Fibroblast of villous mesenchyme (primary cell): ENCODE measurements at regions not wholly inside any gene's neighbourhood (a gene's known extent, or its start where the extent isn't known, plus 50 kb on each side); places are given as distances from the start of the nearest gene placed in this dataset.
A peak's percentile ranks its signal among the peaks of the same experiment; 100 is the strongest.

ENCODE experiments used
- DNase-seq: peaks from one replicate; pipeline ENCODE4 v3.0.0-alpha.2; 2010; ENCODE audit warnings: low read depth
- H3K4me3 ChIP-seq: 2 replicates; pipeline ENCODE4 v1.5.1; 2011; ENCODE audit warnings: low read depth, mild to moderate bottlenecking, low read length
- TF ChIP-seq, protein P1 (sequence below): IDR thresholded peaks from 2 replicates; pipeline ENCODE4 v1.5.1; 2012; ENCODE audit warnings: low read depth, mild to moderate bottlenecking, low read length; ENCODE audit not compliant: insufficient read depth

DNA sequence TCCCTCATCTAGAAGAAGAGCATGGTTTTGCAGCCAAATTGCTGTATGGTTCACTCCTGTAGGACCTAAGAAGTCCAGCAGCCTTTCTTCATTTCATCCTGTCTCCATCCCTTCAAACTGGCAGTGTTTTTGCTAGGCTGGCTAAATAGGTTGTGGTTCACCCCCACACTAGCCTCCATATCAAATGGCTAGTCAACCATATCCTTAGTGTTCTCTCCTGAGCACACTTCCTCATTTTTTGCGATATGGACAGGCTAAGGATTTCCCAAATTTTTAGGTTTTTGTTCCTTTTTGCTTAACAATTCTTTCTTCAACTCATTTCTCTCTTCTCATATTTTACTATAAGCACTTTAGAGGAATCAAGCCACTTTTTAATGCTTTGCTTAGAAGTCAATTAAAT is 98.8 kb upstream of the NOCT start:
- DNase-seq = no peak
- no peak overlapping the region for H3K4me3 ChIP-seq
- TF ChIP-seq, protein P1, sequence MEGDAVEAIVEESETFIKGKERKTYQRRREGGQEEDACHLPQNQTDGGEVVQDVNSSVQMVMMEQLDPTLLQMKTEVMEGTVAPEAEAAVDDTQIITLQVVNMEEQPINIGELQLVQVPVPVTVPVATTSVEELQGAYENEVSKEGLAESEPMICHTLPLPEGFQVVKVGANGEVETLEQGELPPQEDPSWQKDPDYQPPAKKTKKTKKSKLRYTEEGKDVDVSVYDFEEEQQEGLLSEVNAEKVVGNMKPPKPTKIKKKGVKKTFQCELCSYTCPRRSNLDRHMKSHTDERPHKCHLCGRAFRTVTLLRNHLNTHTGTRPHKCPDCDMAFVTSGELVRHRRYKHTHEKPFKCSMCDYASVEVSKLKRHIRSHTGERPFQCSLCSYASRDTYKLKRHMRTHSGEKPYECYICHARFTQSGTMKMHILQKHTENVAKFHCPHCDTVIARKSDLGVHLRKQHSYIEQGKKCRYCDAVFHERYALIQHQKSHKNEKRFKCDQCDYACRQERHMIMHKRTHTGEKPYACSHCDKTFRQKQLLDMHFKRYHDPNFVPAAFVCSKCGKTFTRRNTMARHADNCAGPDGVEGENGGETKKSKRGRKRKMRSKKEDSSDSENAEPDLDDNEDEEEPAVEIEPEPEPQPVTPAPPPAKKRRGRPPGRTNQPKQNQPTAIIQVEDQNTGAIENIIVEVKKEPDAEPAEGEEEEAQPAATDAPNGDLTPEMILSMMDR = no peak

DNA sequence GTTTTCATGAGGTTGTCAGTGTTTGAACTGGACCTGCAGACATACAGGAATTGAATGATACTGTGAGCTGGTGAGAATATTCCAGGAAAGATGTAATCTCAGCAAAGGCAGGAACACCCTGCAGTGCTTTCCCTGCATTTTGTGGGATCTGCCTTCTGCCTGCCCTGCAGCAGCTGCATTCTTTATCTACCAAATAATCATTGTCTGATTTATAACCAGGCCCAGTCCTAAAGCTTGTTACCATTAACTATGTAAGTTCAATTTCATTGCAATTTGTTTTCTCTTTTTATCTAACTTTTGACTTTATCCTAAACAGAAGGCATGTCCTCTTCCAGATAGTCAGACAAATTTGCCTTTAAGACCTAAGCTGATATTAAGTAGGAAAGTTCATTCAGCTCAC is 99.8 kb upstream of the NOCT start:
- TF ChIP-seq, protein P1 = no peak
- DNase-seq = no peak
- no peak overlapping the region for H3K4me3 ChIP-seq

DNA sequence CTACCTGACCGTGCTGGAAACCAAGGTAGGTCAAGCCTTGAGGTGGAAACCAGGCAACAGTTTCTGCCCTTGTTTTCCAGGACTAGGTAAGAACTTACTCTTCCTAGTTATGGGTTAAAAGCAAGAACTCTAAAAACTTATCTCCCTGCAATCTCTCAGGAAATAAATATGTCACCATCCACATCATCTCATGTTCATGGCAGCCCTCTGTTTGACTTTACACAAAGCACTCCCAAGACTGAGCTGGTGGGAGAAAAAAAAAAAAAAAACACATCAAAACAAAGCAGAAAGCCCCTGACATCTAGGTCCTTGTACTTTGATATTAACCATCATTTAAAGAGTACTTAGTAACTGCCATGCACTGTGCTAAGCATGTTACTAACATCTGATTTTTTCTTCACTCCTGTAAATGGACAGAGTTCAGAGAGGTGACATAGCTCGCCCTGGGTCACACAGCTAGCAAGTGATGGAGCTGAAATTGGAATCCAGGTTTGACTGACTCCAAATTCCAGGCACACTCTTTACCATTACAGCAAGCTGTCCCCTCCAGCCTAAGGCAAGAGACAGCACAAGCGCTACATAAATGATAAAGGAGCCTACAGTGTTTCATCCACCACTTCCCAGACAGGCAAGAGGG is 102.8 kb upstream of the NOCT start:
- TF ChIP-seq, protein P1 = no peak
- no peak overlapping the region for H3K4me3 ChIP-seq

DNA sequence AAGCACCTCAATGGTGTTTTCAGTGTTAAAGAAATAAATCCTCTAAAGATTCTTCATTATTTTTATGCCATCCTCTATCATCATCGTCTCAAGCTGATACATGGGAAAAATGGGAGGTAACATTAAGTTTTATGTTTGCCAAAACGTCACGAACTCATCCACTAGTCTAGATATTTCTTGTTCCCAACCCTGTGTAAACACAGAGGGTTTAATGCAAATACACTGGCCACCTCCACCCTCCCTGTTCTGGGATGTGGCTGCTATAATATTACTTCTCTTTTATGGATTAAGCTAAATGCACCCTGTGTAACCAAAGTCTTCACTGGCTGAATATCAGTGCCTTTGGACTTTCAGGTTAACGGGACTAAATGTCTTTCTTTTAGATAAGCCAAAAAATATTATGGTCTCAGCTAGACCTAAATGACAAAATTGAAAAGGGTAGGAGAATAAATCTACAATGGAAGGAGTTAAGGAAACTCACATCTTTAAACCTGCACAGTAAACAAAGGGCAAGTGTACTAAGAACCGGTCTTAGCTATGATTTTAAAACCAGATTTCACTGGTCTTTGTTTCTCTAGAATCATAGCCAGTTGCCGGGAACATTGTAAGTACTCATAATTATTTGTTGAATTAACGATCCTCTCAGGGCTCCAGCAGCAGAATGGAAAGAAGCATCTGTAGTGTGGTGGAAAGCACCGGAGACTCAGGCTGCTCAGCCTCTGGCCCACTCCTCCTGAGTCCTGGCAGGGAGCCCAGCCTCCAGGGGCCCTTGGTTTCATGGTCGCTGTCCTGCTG is 103.5 kb upstream of the NOCT start:
- TF ChIP-seq, protein P1 = no peak
- H3K4me3 ChIP-seq = no peak overlapping the region

More for the DNA sequence above, 102.8 kb upstream of the NOCT start:
- DNase-seq = no peak

DNA sequence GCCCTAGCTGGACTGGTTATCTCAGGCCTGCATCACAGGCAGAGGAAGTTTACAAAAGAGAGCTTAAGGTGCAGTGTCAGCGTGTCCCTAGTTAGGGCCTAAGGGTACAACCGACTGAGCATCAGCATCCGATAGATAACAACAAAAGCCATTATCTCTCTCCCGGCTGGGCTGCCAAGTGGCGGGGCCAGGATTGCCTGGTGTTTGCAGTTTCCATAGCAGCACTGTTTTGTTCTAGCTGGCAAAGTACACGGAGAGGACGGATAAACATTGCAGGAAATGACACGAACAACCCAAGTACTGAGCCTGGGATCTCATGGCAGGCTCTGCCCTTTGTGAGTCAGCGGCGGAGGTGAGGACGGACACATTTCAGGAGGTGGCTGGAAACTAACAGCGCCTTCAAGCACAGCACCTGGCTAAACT is 104.7 kb upstream of the NOCT start:
- H3K4me3 ChIP-seq = no peak overlapping the region
- DNase-seq = peak; percentile 81
- TF ChIP-seq, protein P1 = no peak

More for the DNA sequence above, 103.5 kb upstream of the NOCT start:
- DNase-seq = no peak

DNA sequence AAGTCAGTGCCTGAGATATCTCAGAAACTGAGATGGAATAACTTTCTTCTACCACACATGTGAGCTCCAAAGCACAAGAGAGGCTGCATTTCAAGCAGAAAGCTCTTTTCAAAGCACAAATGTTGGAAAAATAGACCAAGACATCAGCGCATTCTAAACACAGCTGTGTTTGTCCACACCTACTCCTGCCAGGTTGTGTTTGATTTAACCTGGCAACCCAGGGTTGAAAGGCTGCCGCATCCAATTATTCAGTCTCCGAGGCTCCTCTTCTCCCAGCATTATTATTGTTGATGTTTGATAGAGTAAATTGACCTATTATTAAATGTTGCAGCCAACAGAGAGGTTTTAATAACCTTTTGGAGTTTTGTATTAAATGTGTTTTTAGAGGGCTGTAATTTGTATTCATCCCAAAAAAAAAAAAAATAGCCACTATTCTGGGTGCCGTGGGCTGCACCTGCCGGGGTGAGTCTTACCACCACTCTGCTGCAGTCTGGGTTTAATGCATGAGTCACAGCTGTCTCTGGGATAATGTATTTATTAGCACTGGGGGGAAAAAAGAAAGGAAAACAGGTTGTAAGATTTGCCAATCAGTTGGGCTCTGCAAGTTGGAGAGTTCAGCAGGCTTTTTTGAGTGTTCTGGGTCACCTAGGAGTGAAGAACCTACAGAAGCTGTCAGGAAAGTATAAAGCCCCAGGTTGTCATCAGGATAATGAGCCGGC is 105.2 kb upstream of the NOCT start:
- peak; percentile 29 for DNase-seq
- H3K4me3 ChIP-seq = no peak overlapping the region

More for the DNA sequence above, 105.2 kb upstream of the NOCT start:
- TF ChIP-seq, protein P1 = no peak
